ENCODE measurements at regions not wholly inside any gene's neighbourhood (a gene's known extent, or its start where the extent isn't known, plus 50 kb on each side); places are given as distances from the start of the nearest gene placed in this dataset.

- TF ChIP-seq ZFP36 (IDR thresholded peaks at IDR 0.05; ENCODE audit: borderline replicate concordance, partially characterized antibody) = no peak
- TF ChIP-seq CTCF (IDR thresholded peaks at IDR 0.05) = no peak
- no peak for TF ChIP-seq POLR2A (IDR thresholded peaks at IDR 0.05; ENCODE audit: low read length)
- no peak for TF ChIP-seq FOSB (CRISPR knock-in tag; IDR thresholded peaks at IDR 0.05)
- TF ChIP-seq MAX (IDR thresholded peaks at IDR 0.05) = no peak
- no peak for TF ChIP-seq KDM1A (IDR thresholded peaks at IDR 0.05; ENCODE audit: low read depth)
- no peak for TF ChIP-seq BHLHE40 (IDR thresholded peaks at IDR 0.05; ENCODE audit: low read depth, low read length)
- no peak for TF ChIP-seq EHMT2 (IDR thresholded peaks at IDR 0.05; ENCODE audit: low read depth)
- no peak for TF ChIP-seq HMGXB4 (CRISPR knock-in tag; IDR thresholded peaks at IDR 0.05; ENCODE audit: borderline replicate concordance)
- TF ChIP-seq EP300 (IDR thresholded peaks at IDR 0.05) = no peak
- no peak for TF ChIP-seq RFX5 (IDR thresholded peaks at IDR 0.05)
- no peak for TF ChIP-seq USF2 (IDR thresholded peaks at IDR 0.05)
These were observed 96.4 kb upstream of the PPARGC1A start for GRCh38 chr4:23986270-23986669.

Data from A549 (cell line).